RKO (cell line): ENCODE measurements at regions not wholly inside any gene's neighbourhood (a gene's known extent, or its start where the extent isn't known, plus 50 kb on each side); places are given as distances from the start of the nearest gene placed in this dataset.

Source experiments
- DNase-seq: peaks from one replicate; pipeline ENCODE4 v3.0.0-alpha.2; 2016; ENCODE audit warnings: low spot score

- DNase-seq, result no peak
Observed at GRCh38 chr7:130897515-130898419, 163.8 kb upstream of the KLF14 start.

- no peak for DNase-seq
Observed at GRCh38 chr7:130899071-130899560, 165.1 kb upstream of the KLF14 start.

GRCh38 chr7:130899638-130900401, 165.8 kb upstream of the KLF14 start:
- DNase-seq, result peak; percentile 58

GRCh38 chr7:130900471-130901076, 166.6 kb upstream of the KLF14 start:
- DNase-seq, result peak; percentile 63

GRCh38 chr7:130901209-130901783, 167.3 kb upstream of the KLF14 start:
- peak; percentile 96 for DNase-seq

- peak; percentile 77 for DNase-seq
Observed at GRCh38 chr7:130902755-130903357, 168.8 kb upstream of the KLF14 start.

GRCh38 chr7:130903358-130903974, 169.5 kb upstream of the KLF14 start:
- peak; percentile 98 for DNase-seq

GRCh38 chr7:130904031-130904757, 170.2 kb upstream of the KLF14 start:
- peak; percentile 99 for DNase-seq

GRCh38 chr7:130904792-130905191, 170.8 kb upstream of the KLF14 start:
- DNase-seq, result peak; percentile 72

- peak; percentile 81 for DNase-seq
Observed at GRCh38 chr7:130906575-130906974, 172.6 kb upstream of the KLF14 start.

GRCh38 chr7:130907439-130907838, 173.4 kb upstream of the KLF14 start:
- no peak for DNase-seq

- peak; percentile 92 for DNase-seq
Observed at GRCh38 chr7:130908345-130909160, 174.5 kb upstream of the KLF14 start.

GRCh38 chr7:130909161-130909836, 175.3 kb upstream of the KLF14 start:
- DNase-seq, result peak; percentile 84

- peak; percentile 82 for DNase-seq
Observed at GRCh38 chr7:130909881-130910672, 176.1 kb upstream of the KLF14 start.

GRCh38 chr7:130910949-130911944, 177.2 kb upstream of the KLF14 start:
- peak; percentile 84 for DNase-seq

GRCh38 chr7:130912082-130912861, 178.3 kb upstream of the KLF14 start:
- peak; percentile 94 for DNase-seq
